ENCODE measurements at regions not wholly inside any gene's neighbourhood (a gene's known extent, or its start where the extent isn't known, plus 50 kb on each side); places are given as distances from the start of the nearest gene placed in this dataset.
"Not testable (repeated sequence)": the region's sequence is repeated elsewhere in the genome, so short reads cannot be mapped to it uniquely, and the experiment has no call there.

DNA sequence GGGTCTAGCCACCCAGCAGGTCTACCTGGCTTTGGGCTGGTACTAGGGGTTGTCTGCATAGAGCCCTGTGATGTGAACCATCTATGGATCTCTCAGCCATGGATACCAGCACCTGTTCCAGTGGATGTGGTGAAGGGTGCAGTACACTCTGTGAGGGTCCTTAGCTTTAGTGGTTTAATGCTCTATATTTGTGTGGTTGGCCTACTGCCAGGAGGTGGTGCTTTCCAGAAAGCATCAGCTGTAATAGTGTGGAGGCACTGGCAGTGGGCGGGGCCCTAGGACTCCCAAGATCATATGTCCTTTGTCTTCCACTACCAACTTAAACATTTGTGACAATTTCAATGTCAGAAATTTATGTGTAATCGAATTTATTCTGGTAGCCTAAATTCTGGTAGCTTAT lies 1065.1 kb downstream of the RPIA start:
- DNase-seq, result not testable (repeated sequence)

DNA sequence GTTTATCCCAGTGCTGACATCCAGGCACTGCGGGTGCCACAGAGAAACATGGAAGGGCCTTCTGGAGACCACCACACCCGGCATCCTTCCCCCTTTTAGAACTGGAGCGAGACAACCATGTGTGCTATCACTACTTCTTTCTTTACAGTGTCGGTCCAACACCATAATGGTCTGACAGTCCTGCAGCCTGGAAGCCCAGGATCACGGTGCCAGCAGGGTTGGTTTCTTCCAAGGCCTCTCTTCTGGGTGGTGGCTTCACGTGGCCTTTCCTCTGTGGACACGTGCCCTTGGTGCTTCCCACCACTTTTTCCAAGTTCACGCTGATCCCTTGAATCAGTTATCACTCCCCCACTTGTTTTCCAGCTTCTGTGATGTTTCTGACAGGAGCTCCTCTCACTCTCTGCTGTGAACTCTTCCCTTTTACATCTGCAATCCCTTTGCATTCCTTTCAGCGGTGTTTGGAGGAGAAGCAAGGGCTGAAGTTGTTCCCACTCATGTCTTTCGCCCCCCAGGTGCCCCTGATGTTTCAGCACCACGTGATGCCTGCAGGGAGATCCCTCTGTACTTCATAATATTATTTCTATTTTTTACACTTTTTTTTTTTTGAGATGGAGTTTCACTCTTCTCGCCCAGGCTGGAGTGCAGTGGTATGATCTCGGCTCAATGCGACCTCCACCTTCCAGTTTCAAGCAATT lies 1067.0 kb downstream of the RPIA start:
- DNase-seq, result not testable (repeated sequence)

DNA sequence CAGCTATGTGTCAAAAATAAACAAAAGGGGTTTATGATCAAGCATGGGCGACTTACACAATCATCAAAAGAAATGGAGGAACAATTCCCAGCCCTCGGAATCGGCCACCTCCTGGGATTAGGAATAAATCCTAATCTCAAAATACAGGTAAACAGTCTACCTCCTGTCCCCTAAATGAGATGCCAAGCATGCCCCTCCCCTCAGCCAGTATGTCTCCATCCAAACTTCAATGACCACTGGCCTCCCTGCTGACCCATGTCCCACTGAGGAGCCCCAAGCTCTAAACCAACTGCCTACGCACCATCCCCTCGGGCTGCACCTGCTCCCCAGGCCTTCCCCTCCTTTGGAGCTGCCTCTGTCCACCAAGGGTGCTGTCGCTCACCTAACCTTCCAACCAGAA lies 1069.3 kb downstream of the RPIA start:
- DNase-seq, result not testable (repeated sequence)

DNA sequence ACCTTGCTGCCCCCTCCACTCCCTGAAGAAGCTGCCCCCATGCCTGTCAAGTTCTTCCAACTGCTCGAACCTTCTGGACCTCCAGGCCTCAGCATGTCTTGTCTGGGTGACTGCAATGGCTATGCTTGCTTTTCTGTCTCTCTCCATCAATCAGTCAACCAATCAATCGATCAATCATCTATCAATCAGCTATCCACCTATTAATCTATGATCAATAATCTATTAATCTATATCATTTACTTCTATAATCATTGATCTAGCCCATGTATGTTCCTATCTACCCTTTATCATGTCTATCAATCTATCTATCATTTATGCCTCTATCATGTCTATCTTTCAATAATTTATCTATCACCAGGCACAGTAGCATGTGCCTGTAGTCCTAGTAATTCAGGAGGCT lies 1069.7 kb downstream of the RPIA start:
- DNase-seq, result not testable (repeated sequence)

DNA sequence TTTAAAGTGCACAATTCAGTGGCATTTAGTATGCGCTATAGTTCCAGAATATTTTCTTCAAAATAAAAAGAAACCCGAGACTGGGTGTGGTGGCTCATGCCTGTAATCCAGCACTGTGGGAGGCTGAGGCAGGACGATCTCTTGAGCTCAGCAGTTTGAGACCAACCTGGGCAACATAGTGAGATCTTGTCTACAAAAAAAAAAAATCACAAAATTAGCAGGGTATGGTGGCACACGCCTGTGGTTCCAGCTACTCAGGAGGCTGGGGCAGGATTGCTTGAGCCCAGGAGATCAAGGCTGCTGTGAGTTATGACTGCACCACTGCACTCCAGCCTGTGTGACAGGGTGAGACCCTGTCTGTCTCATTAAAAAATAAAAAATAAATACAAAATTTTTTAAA lies 1070.4 kb downstream of the RPIA start:
- not testable (repeated sequence) for DNase-seq

DNA sequence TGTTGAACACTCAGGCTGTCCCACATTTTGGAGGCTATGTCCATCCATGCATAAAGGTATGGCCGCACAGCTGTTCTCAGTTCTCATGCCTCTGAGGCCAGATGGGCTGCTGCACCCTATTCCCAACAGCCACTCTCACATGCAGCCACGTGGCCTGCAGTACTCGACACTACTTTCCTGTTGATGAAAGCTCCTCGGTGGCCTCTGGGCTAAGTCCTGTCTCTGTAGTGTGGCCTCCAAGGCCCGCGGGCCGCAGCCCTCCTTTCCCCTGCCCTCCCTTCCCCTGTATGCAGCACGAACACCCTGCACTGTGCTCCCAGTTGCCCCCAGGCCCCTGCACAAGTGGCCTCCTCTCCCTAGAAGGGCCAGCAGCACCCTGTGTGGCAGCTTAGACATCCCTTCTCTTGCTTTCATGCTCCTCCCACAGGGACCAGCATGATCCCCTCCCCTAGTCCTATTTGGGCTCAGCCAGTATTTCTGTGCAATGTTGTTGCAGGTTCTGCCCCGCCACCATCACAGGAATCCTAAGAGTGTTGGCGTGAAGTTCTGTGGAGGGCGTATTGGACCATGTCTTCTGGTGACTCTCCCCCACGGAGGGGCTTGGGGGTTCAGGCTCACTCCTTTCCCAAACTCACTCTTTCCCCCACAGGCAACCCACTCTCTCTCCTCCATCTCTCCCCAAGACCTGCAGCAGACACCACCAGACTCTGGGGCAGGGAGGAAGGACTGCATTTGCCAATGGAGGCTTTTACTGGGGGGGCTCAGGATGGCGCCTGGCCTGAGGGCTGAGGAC lies 1071.2 kb downstream of the RPIA start:
- DNase-seq, result not testable (repeated sequence)

DNA sequence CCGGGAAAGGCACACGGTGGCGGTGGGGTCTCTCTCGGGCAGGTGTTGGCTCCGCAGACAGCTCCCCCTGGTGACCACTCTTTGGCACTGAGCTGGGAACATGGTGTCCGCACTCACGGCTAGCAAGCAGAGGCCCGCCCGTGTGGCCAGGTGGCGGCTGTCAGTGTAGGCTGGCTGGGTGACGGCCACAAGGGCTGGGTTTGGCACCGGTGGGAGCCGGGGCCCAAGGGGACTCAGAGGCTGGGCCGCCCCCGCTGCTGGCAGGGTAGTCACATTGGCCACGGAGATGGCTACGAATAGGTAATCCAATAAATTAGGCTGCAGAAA lies 1071.7 kb downstream of the RPIA start:
- DNase-seq, result no peak

DNA sequence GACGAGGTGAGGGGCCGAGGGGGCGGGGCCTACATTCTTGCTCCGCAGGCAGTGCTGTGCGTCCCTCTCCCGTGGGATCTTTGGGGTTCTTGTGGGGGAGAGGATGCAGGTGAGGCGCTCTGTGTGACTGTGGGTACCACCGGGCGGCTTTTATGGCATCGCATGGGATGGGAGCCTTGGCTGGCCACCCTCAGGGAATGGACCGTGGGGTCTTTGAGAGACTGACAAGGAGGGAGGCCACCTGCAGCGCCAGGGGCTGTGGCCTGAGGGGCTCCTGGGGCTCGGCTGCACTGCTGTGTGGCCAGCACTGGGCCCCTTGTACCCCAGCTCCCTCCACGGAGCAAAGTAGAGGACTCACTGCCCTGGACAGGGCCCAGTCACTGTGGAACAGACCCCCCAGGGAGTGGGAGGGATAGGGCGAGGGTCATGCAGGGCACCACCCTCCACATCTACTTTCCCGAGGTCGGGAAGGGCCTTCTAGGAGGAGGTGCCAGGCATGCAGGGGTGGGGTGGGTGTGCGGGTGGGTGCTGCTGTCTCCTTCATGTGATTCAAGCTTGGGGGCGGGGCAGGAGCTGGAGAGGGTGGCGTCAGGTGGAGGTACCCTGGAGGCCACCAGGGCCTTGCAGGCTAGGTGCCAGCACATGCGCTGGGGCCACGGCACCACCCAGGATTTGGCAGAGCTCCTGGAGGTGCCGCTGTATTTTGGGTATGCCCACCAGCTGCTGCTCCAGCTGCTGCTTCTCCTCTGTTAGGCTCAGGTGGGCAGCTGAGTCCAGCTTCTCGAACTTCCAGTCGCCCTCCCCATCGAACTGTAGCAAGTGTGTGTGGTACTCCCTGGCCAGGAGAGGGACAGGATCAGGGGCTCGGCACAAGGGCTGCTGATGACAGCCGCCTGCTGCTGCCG lies 1072.4 kb downstream of the RPIA start:
- no peak for DNase-seq

DNA sequence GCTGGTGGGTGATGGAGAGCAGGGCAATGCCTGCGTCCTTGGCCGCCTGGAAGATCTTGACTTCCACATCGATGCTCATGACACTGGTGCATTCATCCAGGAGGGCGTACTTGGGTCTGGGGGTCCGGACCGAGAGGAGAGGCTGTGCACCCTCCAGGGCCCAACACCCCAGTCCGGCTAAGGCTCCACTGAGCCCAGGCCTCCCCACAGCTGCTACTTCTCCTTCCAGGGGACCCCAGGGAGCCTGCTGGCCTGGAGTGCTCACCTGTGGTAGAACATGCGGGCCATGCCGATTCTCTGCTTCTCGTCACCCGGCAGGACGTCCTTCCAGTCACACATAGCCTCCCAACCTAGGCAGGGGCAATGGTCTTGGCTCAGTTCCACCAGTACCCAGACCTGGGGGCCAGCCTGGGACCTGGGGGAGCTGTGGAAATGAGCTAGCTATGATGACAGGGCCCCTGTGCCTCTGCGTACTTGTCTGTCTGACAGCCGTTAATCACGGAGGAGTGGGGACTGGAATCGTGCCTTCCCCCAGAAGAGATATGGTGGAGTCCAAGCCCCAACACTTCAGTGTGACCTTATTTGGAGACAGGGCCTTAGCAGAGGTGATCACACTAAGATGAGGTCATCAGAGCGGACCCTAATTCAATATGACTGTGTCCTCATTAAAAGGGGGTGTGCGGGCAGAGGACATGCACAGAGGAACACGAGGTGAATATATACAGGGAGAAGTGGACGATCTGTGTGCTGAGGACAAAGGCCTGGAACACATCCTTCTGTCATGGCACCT lies 1073.3 kb downstream of the RPIA start:
- not testable (repeated sequence) for DNase-seq

DNA sequence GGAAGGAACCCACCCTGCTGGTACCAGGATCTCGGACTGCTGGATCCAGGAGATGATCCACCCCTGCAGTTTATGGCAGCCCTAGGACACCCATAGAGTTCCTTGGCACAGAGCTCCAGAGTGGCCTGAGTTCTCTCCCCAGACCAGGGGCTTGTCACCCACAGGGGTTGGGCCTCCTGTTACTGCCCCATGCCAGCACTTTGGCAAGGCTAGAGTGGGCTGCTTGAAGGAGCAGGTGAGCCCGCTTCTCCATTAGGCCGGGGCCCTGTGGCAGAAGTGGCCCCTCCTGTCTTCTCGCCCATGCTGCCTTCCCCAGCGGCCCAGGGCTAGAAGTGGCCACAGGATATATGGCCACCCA lies 1073.9 kb downstream of the RPIA start:
- not testable (repeated sequence) for DNase-seq

DNA sequence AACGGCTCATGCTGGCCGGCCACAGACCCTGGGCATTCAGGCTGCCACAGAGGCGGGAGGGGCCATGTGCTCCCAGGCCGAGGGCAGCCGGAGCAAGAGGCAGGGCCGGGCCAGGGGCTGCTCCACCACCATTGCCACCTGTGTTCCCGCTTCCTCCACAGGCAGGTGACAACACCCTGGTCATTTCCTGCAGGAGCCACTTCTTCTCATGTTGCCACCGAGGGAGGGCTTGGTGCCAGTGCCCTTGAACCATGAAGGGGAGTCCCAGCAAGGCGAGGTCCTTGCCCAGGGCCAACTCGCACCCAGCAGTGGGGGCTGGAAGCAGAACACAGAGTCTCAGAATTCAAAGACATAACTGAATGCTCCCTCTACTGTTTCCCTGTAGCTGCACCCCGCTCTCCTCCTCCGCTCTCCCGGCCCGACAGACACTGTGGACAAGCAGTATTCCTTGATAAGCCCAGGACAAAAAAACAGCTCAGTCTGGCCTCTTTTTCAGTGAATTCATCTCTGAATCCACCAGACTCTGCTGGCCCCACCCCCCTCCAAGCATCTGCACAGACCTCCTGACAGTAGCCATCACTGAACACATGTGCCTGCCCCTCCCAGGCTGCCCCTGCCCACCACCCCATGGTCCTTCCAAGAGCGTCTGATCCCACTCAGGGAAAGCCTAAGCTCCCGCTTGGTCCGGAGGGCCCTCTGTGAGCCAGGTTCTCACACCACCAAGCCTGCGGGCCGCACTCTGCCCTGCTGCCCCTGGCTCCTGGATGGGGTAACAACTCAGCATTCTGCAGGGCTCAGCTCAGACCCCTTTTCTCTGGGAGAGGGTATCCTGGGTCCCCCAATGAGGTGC lies 1074.9 kb downstream of the RPIA start:
- not testable (repeated sequence) for DNase-seq

DNA sequence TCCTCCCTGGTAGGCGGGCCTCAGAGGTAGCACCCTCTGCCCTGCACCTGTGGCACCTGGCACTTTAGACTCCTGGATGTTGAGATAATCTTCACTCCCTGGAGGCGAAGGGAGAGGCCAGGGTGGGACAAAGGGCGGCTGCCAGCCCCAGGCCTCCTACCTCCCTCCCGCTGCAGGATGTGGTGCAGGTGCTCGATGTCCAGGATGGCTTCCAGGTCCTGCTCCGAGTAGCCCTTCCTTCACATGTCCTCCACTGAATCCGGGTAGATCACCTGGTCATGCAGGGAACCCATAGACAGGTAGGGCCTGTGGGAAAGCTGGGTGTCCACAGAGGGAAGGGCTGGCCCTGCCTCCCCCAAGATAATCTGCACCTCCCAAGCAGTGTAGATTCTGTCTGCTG lies 1075.6 kb downstream of the RPIA start:
- not testable (repeated sequence) for DNase-seq

DNA sequence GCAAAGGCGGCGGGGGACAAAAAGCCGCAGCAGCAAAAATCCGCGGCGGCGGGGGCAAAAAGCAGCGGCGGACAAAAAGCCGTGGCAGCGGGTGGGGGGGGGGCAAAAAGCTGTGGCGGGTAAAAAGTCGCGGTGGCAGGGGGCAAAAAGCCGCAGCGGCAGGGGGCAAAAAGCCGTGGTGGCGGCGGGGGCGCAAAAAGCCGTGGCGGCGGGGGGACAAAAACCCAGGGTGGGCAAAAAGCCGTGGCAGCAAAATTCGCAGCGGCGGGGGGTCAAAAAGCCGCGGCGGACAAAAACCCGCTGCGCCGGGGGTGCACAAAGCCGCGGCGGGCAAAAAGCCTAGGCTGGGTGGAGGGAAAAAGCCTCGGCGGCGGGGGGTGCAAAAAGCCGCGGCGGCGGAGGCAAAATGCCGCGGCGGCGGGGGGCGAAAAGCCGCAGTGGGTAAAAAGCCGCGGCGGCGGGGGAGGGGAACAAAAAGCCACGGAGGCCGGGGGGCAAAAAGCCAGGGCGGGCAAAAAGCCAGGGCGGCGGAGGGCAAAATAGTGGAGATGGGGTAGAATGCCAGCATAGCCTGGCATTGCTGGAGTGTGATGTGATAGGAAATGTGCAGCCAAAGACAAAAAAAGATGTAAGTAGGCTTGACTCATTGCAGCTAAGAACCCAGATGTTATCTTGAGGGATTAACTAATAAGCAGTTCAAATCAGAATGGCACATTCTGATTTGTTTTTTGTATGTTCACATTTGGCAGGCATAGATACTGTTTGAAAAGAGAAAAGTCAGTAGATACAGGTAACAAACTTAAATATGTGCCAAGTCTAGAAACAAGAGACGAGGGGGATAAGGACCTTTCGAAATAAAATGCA lies 1076.3 kb downstream of the RPIA start:
- no peak for DNase-seq

DNA sequence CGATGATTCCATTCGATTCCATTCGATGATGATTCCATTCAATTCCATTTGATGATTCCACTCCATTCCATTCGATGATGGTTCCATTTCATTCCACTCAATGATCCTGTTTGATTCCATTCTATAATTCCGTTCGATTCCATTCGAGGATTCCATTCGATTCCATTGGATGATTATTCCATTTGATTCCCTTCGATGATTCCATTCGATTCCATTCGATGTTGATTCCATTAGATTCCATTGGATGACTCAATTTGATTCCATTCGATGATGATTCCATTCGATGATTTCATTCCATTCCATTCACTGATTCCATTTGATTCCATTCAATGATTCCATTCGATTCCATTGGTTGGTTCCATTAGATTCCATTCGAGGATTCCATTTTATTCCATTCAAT lies 1084.4 kb downstream of the RPIA start:
- DNase-seq, result no peak

DNA sequence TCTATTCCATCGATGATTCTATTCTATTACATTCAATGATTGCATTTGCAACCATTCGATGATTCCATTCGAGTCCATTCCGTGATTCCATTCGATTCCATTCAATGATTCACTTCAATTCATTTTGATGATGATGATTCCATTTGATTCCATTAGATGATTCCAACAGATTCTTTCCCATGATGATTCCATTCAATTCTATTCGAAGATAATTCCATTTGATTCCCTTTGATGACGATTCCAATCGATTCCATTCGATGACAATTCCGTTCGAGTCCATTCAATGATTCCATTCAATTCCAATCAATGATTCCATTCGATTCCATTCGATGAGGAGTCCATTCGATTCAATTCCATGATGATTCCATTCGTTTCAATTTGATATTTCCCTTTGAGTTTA lies 1088.8 kb downstream of the RPIA start:
- DNase-seq, result no peak

DNA sequence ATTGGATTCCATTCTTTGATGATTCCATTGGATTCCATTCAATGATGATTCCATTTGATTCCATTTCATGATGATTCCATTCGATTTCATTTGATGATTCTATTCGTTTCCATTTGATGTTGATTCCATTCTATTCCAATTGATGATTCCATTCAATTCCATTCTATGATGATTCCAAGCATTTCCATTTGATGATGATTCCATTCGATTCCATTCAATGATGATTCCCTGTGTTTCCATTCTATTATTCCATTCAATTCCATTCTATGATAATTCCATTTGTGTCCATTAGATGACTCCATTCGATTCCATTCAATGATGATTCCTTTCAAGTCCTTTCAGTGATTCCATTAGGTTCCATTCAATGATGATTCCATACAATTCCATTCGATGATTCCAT lies 1090.5 kb downstream of the RPIA start:
- DNase-seq, result no peak

DNA sequence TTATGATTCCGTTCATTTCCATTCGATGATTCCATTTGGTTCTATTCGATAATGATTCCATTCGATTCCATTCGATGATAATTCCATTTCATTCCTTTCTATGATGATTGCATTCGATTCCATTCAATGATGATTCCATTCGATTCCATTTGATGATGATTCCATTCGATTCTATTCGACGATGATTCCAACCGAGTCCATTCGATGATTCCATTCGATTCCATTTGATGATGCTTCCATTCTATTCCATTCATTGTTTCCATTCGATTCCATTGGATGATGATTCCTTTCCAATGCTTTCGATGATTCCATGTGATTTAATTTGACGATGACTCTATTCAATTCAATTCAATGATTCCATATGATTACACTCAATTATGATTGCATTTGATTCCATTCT lies 1093.5 kb downstream of the RPIA start:
- no peak for DNase-seq

DNA sequence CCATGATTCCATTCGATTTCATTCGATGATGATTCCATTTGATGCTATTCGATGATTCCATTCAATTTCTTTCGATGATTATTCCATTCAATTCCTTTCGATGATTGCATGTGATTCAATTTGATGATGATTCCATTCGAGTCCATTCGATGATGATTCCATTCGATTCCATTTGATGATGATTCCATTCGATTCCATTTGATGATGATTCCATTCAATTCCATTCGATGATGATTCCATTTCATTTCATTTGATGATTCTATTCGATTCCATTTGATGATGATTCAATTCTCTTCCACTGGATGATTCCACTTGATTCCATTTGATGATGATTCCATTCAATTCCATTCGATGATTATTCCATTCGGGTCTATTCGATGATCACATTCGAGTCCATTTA lies 1094.1 kb downstream of the RPIA start:
- DNase-seq, result not testable (repeated sequence)

DNA sequence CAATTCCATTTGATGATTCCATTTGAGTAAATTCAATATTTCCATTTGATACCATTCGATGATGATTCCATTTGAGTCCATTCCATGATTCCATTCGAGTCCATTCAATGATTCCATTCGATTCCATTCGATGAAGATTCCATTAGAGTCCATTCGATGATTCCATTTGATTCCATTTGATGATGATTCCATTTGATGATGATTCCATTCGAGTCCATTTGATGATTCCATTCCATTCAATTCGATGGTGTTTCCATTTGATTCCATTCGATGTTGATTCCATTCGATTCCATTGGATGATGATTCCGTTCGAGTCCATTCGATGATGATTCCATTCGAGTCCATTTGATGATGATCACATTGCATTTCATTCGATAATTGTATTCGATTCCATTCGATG lies 1095.2 kb downstream of the RPIA start:
- not testable (repeated sequence) for DNase-seq

DNA sequence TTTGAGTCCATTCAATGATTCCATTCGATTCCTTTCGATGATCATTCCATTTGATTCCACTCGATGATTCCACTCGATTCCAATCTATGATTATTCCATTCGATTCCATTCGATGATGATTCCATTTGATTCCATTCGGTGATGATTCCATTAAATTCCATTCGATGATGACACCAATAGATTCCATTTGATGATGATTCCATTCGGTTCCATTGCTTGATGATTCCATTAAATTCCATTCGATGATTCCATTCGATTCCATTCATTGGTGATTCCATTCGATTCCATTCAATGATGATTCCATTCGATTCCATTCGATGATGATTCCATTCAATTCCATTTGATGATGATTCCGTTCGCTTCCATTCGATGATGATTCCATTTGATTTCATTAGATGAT lies 1104.1 kb downstream of the RPIA start:
- DNase-seq, result not testable (repeated sequence)

All from NCI-H526 (cell line).